Gastrocnemius medialis (tissue), 4 donors: ENCODE measurements at regions not wholly inside any gene's neighbourhood (a gene's known extent, or its start where the extent isn't known, plus 50 kb on each side); places are given as distances from the start of the nearest gene placed in this dataset.
"Not testable (repeated sequence)": the region's sequence is repeated elsewhere in the genome, so short reads cannot be mapped to it uniquely, and the experiment has no call there.

Experiments
- ATAC-seq, 2 donors: fragments of 150-250 bp; one replicate each; pipeline ENCODE4 v1.9.1; 2016
- DNase-seq, 2 donors: peaks; one replicate each; pipeline ENCODE4 v3.0.0-alpha.2; 2019
- H3K27ac ChIP-seq, 4 donors: fragments of 200-600 bp; sonication (generic); 1 replicate in 1 of 4; 2 replicates in 3 of 4; pipeline ENCODE4 v1.5.1; 2016 to 2018; ENCODE audit warnings: mild to moderate bottlenecking in 2 of 4, moderate library complexity in 1 of 4
- H3K27me3 ChIP-seq, 3 donors: fragments of 200-600 bp; sonication (generic) in 2 of 3; 1 replicate in 1 of 3; 2 replicates in 2 of 3; pipeline versions ENCODE4 v1.5.1 to v1.6.0; 2016 to 2019; ENCODE audit warnings: mild to moderate bottlenecking in 1 of 3, moderate library complexity in 1 of 3
- H3K36me3 ChIP-seq, 2 donors: fragments of 200-600 bp; sonication (generic) in 1 of 2; one replicate each; pipeline ENCODE4 v1.5.1; 2017 to 2018
- H3K4me1 ChIP-seq, 2 donors: fragments of 200-600 bp; sonication (generic) in 1 of 2; one replicate each; pipeline ENCODE4 v1.5.1; 2016 to 2017; ENCODE audit warnings: mild to moderate bottlenecking in 2 of 2
- H3K4me3 ChIP-seq, 4 donors: fragments of 200-600 bp; sonication (generic) in 3 of 4; 1 replicate in 1 of 4; 2 replicates in 3 of 4; pipeline ENCODE4 v1.5.1; 2016 to 2019; ENCODE audit warnings: mild to moderate bottlenecking in 2 of 4
- H3K9me3 ChIP-seq, 3 donors: fragments of 200-600 bp; sonication (generic) in 2 of 3; 1 replicate in 1 of 3; 2 replicates in 2 of 3; pipeline ENCODE4 v1.5.1; 2016 to 2019
- POLR2A ChIP-seq, 2 donors: fragments of 450-650 bp; IDR thresholded peaks; one replicate each; pipeline ENCODE4 v1.6.1; 2017; ENCODE audit warnings: antibody characterized with exemption in 2 of 2, mild to moderate bottlenecking in 2 of 2, moderate library complexity in 2 of 2
- in situ Hi-C, 4 donors: fragments of 200-750 bp; cut with MboI; loops; one replicate each; pipeline versions ENCODE4 v1.15.0 to v1.8.0; 2017; ENCODE audit warnings: low sequenced_read_pairs in 4 of 4
- intact Hi-C: fragments of 100-400 bp; cut with DNase I; formaldehyde crosslinking; loops from one replicate; pipeline ENCODE4 v1.15.1; 2023; ENCODE audit warnings: low total_unique reads
- microRNA-seq, 2 donors: library from miRNA; unstranded; fragments of <30 nt; microRNA quantifications; one replicate each; pipeline ENCODE4, GENCODE V29; 2016; ENCODE audit warnings: borderline replicate concordance in 2 of 2
- TF ChIP-seq, protein P1 (sequence below), 5 experiments: fragments of 450-650 bp in 3 of 5; fragments of 200-600 bp in 2 of 5; sonication (generic) in 2 of 5; IDR thresholded peaks in 4 of 5; conservative IDR thresholded peaks in 1 of 5; 1 replicate in 4 of 5; 2 replicates in 1 of 5; pipeline ENCODE4 v1.5.1; 2016 to 2019; ENCODE audit warnings: antibody characterized with exemption in 5 of 5, mild to moderate bottlenecking in 3 of 5, moderate library complexity in 3 of 5

DNA sequence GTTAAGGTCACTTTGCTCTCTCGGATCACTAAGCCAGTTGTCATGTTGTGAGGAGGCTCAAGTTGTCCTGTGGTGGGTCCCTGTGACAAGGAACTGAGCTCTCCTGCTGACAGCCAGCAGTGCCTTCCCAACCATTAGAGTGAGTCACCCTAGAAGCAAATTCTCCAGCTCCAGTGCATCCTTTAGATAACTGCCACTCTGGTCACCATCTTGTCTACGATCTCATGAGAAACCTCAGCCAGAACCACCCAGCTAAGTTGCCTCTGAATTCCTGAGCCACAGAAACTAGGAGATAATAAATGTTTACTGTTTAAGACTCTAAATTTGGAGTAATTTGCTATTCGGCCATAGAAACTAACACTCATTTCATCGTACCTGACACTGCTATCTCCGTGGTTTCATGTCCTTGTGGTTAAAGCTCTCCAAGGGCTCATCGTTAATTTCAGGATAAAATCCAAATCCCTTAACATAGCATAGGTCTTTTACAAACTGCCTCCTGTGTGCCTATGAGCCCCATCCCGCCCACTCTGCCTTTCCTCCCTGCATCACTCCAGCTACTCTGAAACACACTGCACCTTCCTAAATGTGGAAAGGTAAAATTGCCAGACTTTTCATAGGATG lies 56.5 kb upstream of the WIPF3 start:
- Histone ChIP-seq H3K9me3 (no peaks in the 10 kb centered on the region), H3K27me3 (no peaks in the 10 kb centered on the region), H3K27ac (no peak overlapping the region), H3K4me3 (no peak overlapping the region), H3K36me3 (no peaks in the 10 kb centered on the region), H3K4me1 (no peaks in the 10 kb centered on the region)
- DNase-seq (no peak), ATAC-seq (no peak)
- TF ChIP-seq POLR2A (IDR thresholded peaks at IDR 0.05): no peak
- TF ChIP-seq, protein P1, sequence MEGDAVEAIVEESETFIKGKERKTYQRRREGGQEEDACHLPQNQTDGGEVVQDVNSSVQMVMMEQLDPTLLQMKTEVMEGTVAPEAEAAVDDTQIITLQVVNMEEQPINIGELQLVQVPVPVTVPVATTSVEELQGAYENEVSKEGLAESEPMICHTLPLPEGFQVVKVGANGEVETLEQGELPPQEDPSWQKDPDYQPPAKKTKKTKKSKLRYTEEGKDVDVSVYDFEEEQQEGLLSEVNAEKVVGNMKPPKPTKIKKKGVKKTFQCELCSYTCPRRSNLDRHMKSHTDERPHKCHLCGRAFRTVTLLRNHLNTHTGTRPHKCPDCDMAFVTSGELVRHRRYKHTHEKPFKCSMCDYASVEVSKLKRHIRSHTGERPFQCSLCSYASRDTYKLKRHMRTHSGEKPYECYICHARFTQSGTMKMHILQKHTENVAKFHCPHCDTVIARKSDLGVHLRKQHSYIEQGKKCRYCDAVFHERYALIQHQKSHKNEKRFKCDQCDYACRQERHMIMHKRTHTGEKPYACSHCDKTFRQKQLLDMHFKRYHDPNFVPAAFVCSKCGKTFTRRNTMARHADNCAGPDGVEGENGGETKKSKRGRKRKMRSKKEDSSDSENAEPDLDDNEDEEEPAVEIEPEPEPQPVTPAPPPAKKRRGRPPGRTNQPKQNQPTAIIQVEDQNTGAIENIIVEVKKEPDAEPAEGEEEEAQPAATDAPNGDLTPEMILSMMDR (IDR thresholded peaks at IDR 0.05 in 4 of 5, conservative IDR thresholded peaks at IDR 0.05 in 1 of 5): no peak
- in situ Hi-C loops (loop anchor here in 3 of 4 donors (5.0 to 25.0 kb wide), 3 partner anchors 162 to 172 kb away; no protein-coding TSS in a partner anchor), intact Hi-C loops (loop anchor here (5.0 to 10.0 kb wide), 2 partner anchors 57 to 115 kb away; partner anchors contain the start of gene WIPF3)

DNA sequence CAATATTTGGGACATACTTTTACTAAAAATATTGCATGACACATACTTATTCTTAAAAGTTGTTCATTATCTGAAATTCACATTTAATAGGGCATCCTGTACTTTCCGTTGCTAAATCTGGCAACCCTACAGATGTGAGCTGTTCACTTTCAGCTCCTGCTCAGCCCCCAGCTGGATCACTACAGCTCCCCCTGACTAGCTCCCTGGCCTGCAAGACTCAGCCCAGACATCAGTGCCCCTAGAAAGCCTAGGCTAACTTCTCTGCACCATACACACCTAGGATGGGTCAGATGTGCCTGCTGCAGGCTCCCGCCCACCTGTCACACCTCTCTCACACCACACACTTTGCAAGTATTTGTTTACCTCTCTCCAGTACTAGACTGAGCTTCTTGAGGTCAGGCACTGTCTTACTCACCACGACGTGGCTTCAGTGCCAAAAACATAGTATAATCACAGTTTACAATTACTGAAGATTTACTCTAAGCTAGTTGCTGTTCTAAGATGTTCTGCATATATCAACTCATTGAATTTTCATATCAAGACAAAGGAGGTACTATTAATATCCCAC lies 55.9 kb upstream of the WIPF3 start:
- H3K27ac ChIP-seq, intact Hi-C loops, DNase-seq, H3K36me3 ChIP-seq, ATAC-seq, H3K27me3 ChIP-seq, H3K4me3 ChIP-seq, H3K4me1 ChIP-seq, H3K9me3 ChIP-seq: not testable (repeated sequence)
- in situ Hi-C loops: loop anchor here in 2 of 4 donors (10.0 to 25.0 kb wide), 2 partner anchors 162 to 164 kb away; no protein-coding TSS in a partner anchor

DNA sequence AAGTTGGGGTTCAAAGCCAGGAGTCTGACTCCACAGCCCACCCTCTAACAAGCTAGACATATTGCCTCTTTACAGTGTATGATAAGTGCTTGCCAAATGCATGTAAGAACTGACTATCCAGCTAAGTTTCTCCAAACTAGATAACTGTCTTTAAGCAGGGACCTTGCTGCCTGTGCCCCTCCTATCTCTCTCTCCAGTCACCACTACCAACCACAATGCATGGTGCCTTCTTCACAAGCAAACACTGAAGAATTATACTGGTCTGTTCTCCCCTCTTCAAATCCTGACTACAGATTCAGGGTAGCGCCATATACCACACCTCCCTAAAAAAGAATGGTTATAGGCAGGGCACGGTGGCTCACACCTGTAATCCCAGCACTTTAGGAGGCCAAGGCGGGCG lies 55.3 kb upstream of the WIPF3 start:
- H3K27me3 ChIP-seq, intact Hi-C loops, H3K4me3 ChIP-seq, H3K36me3 ChIP-seq, DNase-seq, H3K4me1 ChIP-seq, H3K9me3 ChIP-seq, H3K27ac ChIP-seq, ATAC-seq: not testable (repeated sequence)
- in situ Hi-C loops: loop anchor here in 2 of 4 donors (10.0 to 25.0 kb wide), 2 partner anchors 161 to 164 kb away; no protein-coding TSS in a partner anchor

DNA sequence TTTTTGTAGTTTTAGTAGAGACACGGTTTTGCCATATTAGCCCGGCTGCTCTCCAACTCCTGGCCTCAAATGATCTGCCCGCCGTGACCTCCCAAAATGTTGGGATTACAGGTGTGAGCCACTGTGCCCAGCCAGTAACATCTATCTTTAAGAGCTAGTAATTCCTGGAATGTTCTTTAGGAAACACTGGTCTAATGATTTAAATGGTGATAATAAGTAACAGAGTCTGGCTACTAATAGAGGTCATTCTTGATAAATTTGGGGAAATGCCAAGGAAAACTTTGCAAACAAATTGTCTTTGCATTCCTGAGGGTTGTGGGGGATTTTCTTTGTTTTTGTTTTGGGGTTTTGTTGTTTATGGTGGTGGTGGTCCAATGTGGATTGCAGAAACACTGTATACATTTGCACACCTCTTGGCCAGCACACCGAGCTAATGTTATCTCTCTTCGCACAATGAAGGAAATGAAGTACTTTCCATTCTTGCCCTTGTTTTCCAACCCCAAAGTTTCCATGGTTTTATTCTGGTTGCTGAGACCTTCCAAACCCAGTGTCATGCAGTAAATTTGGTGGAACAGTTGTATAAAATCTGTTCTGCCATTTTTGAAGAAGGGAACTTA lies 51.3 kb upstream of the WIPF3 start:
- intact Hi-C loops (no loop called here), in situ Hi-C loops (loop anchor here in 2 of 4 donors (10.0 to 25.0 kb wide), 2 partner anchors 157 to 160 kb away; no protein-coding TSS in a partner anchor)
- Histone ChIP-seq H3K27ac (no peak overlapping the region), H3K9me3 (no peaks in the 10 kb centered on the region), H3K36me3 (no peaks in the 10 kb centered on the region), H3K4me1 (no peaks in the 10 kb centered on the region), H3K27me3 (no peaks in the 10 kb centered on the region), H3K4me3 (no peak overlapping the region)
- no peak for ATAC-seq
- DNase-seq: no peak
- TF ChIP-seq, protein P1 (IDR thresholded peaks at IDR 0.05 in 4 of 5, conservative IDR thresholded peaks at IDR 0.05 in 1 of 5): no peak
- no peak for TF ChIP-seq POLR2A (IDR thresholded peaks at IDR 0.05)

Small RNAs in the stretch of these regions (microRNA-seq; reads per million reads assigned to microRNA genes)
- 0 to 1.2 reads per million in 2 donors for gene MIR550A3
